ENCODE measurements at regions not wholly inside any gene's neighbourhood (a gene's known extent, or its start where the extent isn't known, plus 50 kb on each side); places are given as distances from the start of the nearest gene placed in this dataset.

- TF ChIP-seq, protein P1, sequence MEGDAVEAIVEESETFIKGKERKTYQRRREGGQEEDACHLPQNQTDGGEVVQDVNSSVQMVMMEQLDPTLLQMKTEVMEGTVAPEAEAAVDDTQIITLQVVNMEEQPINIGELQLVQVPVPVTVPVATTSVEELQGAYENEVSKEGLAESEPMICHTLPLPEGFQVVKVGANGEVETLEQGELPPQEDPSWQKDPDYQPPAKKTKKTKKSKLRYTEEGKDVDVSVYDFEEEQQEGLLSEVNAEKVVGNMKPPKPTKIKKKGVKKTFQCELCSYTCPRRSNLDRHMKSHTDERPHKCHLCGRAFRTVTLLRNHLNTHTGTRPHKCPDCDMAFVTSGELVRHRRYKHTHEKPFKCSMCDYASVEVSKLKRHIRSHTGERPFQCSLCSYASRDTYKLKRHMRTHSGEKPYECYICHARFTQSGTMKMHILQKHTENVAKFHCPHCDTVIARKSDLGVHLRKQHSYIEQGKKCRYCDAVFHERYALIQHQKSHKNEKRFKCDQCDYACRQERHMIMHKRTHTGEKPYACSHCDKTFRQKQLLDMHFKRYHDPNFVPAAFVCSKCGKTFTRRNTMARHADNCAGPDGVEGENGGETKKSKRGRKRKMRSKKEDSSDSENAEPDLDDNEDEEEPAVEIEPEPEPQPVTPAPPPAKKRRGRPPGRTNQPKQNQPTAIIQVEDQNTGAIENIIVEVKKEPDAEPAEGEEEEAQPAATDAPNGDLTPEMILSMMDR (IDR thresholded peaks at IDR 0.05), result no peak
- TF ChIP-seq POLR2AphosphoS5 (IDR thresholded peaks at IDR 0.05) (no peak), POLR2A (IDR thresholded peaks at IDR 0.05) (no peak)
- no peak for DNase-seq (ENCODE audit: low spot score in 2 of 2)
- Histone ChIP-seq H3K27me3 (no peaks in the 10 kb centered on the region), H3K4me3 (no peak overlapping the region), H3K9me3 (no peaks in the 10 kb centered on the region), H3K36me3 (no peaks in the 10 kb centered on the region), H3K27ac (no peak overlapping the region), H3K4me1 (no peaks in the 10 kb centered on the region)
- intact Hi-C loops (cut with DNase I; ENCODE audit: low total_unique reads), result no loop called here
Observed at GRCh38 chr10:21087476-21087875, 190.4 kb upstream of the NEBL start.

- TF ChIP-seq POLR2A (IDR thresholded peaks at IDR 0.05), result no peak
- no peak overlapping the region for H3K27ac ChIP-seq
- intact Hi-C loops (cut with DNase I; ENCODE audit: low total_unique reads), result no loop called here
- no peak for DNase-seq (ENCODE audit: low spot score in 2 of 2)
- no peaks in the 10 kb centered on the region for H3K36me3 ChIP-seq
- no peaks in the 10 kb centered on the region for H3K27me3 ChIP-seq
- no peaks in the 10 kb centered on the region for H3K4me1 ChIP-seq
- no peak overlapping the region for H3K4me3 ChIP-seq
- H3K9me3 ChIP-seq, result no peaks in the 10 kb centered on the region
Observed at GRCh38 chr10:21084700-21085099, 187.6 kb upstream of the NEBL start.

DNA sequence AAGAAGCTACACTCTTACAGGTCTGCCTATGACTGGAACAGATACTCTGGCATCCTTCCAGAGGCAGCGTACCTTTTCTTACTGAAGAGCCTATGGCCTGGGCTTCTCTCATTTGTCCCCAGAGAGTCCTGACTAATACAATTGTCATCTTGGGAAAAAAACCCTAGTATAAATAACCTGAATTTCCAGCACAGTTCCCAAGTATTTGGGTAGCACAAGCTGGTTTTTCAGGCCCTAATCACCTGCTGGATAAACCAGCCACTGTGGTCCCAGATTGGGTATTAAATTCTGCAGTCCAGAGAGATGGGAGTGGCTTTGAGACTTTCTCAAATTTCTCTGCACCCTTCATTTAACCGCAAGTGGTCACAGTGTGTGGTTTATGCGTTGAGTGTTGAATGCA is 186.8 kb upstream of the NEBL start:
- H3K36me3 ChIP-seq, result no peaks in the 10 kb centered on the region
- H3K9me3 ChIP-seq, result no peaks in the 10 kb centered on the region
- no peak for DNase-seq (ENCODE audit: low spot score in 2 of 2)
- TF ChIP-seq POLR2AphosphoS5 (IDR thresholded peaks at IDR 0.05), result no peak
- intact Hi-C loops (cut with DNase I; ENCODE audit: low total_unique reads), result no loop called here
- H3K4me1 ChIP-seq, result no peaks in the 10 kb centered on the region
- H3K4me3 ChIP-seq, result no peak overlapping the region
- no peaks in the 10 kb centered on the region for H3K27me3 ChIP-seq
- no peak overlapping the region for H3K27ac ChIP-seq

GRCh38 chr10:21082206-21082605 is 185.1 kb upstream of the NEBL start:
- H3K4me3 ChIP-seq, result no peak overlapping the region
- H3K4me1 ChIP-seq, result no peaks in the 10 kb centered on the region
- no peaks in the 10 kb centered on the region for H3K36me3 ChIP-seq
- no peak overlapping the region for H3K27ac ChIP-seq
- DNase-seq (ENCODE audit: low spot score in 2 of 2), result no peak
- no peaks in the 10 kb centered on the region for H3K9me3 ChIP-seq
- no peak for TF ChIP-seq POLR2AphosphoS5 (IDR thresholded peaks at IDR 0.05)
- TF ChIP-seq, protein P1 (IDR thresholded peaks at IDR 0.05), result no peak
- no peak for TF ChIP-seq POLR2A (IDR thresholded peaks at IDR 0.05)
- intact Hi-C loops (cut with DNase I; ENCODE audit: low total_unique reads), result no loop called here
- H3K27me3 ChIP-seq, result no peaks in the 10 kb centered on the region

- intact Hi-C loops (cut with DNase I; ENCODE audit: low total_unique reads), result no loop called here
- H3K4me3 ChIP-seq, result no peak overlapping the region
- no peaks in the 10 kb centered on the region for H3K36me3 ChIP-seq
- no peak for DNase-seq (ENCODE audit: low spot score in 2 of 2)
- TF ChIP-seq POLR2AphosphoS5 (IDR thresholded peaks at IDR 0.05) (no peak), POLR2A (IDR thresholded peaks at IDR 0.05) (no peak)
- TF ChIP-seq, protein P1 (IDR thresholded peaks at IDR 0.05), result no peak
- no peaks in the 10 kb centered on the region for H3K27me3 ChIP-seq
- H3K4me1 ChIP-seq, result no peaks in the 10 kb centered on the region
- H3K9me3 ChIP-seq, result no peaks in the 10 kb centered on the region
- no peak overlapping the region for H3K27ac ChIP-seq
Observed at GRCh38 chr10:21080261-21080660, 183.2 kb upstream of the NEBL start.

- Histone ChIP-seq H3K4me1 (no peaks in the 10 kb centered on the region), H3K27me3 (no peaks in the 10 kb centered on the region), H3K36me3 (no peaks in the 10 kb centered on the region), H3K4me3 (no peak overlapping the region), H3K27ac (no peak overlapping the region), H3K9me3 (no peaks in the 10 kb centered on the region)
- no peak for DNase-seq (ENCODE audit: low spot score in 2 of 2)
- TF ChIP-seq POLR2A (IDR thresholded peaks at IDR 0.05) (no peak), POLR2AphosphoS5 (IDR thresholded peaks at IDR 0.05) (no peak)
- TF ChIP-seq, protein P1 (IDR thresholded peaks at IDR 0.05), result no peak
- intact Hi-C loops (cut with DNase I; ENCODE audit: low total_unique reads), result loop anchor here (10.0 kb wide), 1 partner anchor 196 kb away; no protein-coding TSS in a partner anchor
Observed at GRCh38 chr10:21079330-21079658, 182.2 kb upstream of the NEBL start.

Measured in breast epithelium (tissue), 4 donors.